Liver (tissue), 3 donors: ENCODE measurements at regions not wholly inside any gene's neighbourhood (a gene's known extent, or its start where the extent isn't known, plus 50 kb on each side); places are given as distances from the start of the nearest gene placed in this dataset.

ENCODE experiments used
- CTCF ChIP-seq: fragments of 150-350 bp; IDR thresholded peaks from 2 replicates; pipeline ENCODE4 v1.5.1; 2017; ENCODE audit warnings: improper control_type of control experiment, low read depth, low read length; ENCODE audit not compliant: missing input control
- JUND ChIP-seq, 2 donors: IDR thresholded peaks; 2 replicates each; pipeline ENCODE4 v1.6.1; 2016; ENCODE audit warnings: antibody characterized with exemption in 2 of 2
- MAX ChIP-seq: IDR thresholded peaks from 2 replicates; pipeline ENCODE4 v1.6.1; 2016; ENCODE audit warnings: antibody characterized with exemption
- RAD21 ChIP-seq, 2 donors: IDR thresholded peaks; 2 replicates each; pipeline ENCODE4 v1.6.1; 2016; ENCODE audit warnings: antibody characterized with exemption in 2 of 2, mild to moderate bottlenecking in 2 of 2
- SP1 ChIP-seq: IDR thresholded peaks from 2 replicates; pipeline ENCODE4 v1.6.1; 2018; ENCODE audit warnings: antibody characterized with exemption, mild to moderate bottlenecking
- TAF1 ChIP-seq: conservative IDR thresholded peaks from 2 replicates; pipeline ENCODE4 v1.6.1; 2016; ENCODE audit warnings: antibody characterized with exemption, mild to moderate bottlenecking
- donor health status: healthy.
- donor health status: healthy.

GRCh38 chr10:131667561-131667960, 233.2 kb upstream of the PPP2R2D start:
- no peak for TF ChIP-seq CTCF
- no peak for TF ChIP-seq RAD21 (IDR thresholded peaks at IDR 0.05)
- TF ChIP-seq TAF1 = no peak
- no peak for TF ChIP-seq JUND (IDR thresholded peaks at IDR 0.05)
- no peak for TF ChIP-seq MAX
- no peak for TF ChIP-seq SP1
